ENCODE measurements at regions not wholly inside any gene's neighbourhood (a gene's known extent, or its start where the extent isn't known, plus 50 kb on each side); places are given as distances from the start of the nearest gene placed in this dataset.

DNA sequence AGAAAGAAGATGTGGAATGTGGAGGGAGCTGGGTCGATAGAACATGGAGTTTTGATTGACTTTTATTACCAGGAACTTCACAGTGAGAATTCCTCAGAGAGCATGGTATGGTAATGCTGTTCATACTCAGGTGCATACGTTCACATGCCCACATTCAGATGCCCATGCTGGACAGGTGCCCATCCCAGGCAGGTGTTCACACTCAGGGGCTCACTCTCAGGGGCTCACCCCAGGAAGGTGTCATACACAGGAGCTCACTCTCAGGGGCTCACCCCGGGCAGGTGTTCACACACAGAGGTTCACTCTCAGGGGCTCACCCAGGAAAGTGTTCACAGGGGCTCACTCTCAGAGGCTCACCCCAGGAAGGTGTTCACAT, 360.0 kb upstream of the SFSWAP start (continued):
- TF ChIP-seq, protein P1, sequence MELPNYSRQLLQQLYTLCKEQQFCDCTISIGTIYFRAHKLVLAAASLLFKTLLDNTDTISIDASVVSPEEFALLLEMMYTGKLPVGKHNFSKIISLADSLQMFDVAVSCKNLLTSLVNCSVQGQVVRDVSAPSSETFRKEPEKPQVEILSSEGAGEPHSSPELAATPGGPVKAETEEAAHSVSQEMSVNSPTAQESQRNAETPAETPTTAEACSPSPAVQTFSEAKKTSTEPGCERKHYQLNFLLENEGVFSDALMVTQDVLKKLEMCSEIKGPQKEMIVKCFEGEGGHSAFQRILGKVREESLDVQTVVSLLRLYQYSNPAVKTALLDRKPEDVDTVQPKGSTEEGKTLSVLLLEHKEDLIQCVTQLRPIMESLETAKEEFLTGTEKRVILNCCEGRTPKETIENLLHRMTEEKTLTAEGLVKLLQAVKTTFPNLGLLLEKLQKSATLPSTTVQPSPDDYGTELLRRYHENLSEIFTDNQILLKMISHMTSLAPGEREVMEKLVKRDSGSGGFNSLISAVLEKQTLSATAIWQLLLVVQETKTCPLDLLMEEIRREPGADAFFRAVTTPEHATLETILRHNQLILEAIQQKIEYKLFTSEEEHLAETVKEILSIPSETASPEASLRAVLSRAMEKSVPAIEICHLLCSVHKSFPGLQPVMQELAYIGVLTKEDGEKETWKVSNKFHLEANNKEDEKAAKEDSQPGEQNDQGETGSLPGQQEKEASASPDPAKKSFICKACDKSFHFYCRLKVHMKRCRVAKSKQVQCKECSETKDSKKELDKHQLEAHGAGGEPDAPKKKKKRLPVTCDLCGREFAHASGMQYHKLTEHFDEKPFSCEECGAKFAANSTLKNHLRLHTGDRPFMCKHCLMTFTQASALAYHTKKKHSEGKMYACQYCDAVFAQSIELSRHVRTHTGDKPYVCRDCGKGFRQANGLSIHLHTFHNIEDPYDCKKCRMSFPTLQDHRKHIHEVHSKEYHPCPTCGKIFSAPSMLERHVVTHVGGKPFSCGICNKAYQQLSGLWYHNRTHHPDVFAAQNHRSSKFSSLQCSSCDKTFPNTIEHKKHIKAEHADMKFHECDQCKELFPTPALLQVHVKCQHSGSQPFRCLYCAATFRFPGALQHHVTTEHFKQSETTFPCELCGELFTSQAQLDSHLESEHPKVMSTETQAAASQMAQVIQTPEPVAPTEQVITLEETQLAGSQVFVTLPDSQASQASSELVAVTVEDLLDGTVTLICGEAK (IDR thresholded peaks at IDR 0.05): peak; percentile 25
- TF ChIP-seq, protein P1 (CRISPR knock-in tag; IDR thresholded peaks at IDR 0.05): no peak
- 0 out of 2 replicates have a peak, but pooled peaks have one; percentile 77 for TF ChIP-seq NFRKB (IDR thresholded peaks at IDR 0.05; ENCODE audit: low read depth)
- no peak for TF ChIP-seq SP1 (CRISPR knock-in tag; IDR thresholded peaks at IDR 0.05)
- TF ChIP-seq, protein P2, sequence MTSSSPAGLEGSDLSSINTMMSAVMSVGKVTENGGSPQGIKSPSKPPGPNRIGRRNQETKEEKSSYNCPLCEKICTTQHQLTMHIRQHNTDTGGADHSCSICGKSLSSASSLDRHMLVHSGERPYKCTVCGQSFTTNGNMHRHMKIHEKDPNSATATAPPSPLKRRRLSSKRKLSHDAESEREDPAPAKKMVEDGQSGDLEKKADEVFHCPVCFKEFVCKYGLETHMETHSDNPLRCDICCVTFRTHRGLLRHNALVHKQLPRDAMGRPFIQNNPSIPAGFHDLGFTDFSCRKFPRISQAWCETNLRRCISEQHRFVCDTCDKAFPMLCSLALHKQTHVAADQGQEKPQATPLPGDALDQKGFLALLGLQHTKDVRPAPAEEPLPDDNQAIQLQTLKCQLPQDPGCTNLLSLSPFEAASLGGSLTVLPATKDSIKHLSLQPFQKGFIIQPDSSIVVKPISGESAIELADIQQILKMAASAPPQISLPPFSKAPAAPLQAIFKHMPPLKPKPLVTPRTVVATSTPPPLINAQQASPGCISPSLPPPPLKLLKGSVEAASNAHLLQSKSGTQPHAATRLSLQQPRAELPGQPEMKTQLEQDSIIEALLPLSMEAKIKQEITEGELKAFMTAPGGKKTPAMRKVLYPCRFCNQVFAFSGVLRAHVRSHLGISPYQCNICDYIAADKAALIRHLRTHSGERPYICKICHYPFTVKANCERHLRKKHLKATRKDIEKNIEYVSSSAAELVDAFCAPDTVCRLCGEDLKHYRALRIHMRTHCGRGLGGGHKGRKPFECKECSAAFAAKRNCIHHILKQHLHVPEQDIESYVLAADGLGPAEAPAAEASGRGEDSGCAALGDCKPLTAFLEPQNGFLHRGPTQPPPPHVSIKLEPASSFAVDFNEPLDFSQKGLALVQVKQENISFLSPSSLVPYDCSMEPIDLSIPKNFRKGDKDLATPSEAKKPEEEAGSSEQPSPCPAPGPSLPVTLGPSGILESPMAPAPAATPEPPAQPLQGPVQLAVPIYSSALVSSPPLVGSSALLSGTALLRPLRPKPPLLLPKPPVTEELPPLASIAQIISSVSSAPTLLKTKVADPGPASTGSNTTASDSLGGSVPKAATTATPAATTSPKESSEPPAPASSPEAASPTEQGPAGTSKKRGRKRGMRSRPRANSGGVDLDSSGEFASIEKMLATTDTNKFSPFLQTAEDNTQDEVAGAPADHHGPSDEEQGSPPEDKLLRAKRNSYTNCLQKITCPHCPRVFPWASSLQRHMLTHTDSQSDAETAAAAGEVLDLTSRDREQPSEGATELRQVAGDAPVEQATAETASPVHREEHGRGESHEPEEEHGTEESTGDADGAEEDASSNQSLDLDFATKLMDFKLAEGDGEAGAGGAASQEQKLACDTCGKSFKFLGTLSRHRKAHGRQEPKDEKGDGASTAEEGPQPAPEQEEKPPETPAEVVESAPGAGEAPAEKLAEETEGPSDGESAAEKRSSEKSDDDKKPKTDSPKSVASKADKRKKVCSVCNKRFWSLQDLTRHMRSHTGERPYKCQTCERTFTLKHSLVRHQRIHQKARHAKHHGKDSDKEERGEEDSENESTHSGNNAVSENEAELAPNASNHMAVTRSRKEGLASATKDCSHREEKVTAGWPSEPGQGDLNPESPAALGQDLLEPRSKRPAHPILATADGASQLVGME (CRISPR knock-in tag; IDR thresholded peaks at IDR 0.05): no peak
- TF ChIP-seq ZKSCAN8 (CRISPR knock-in tag; IDR thresholded peaks at IDR 0.05): 0 out of 2 replicates have a peak, but pooled peaks have one; percentile 25
- TF ChIP-seq HMG20B (CRISPR knock-in tag; IDR thresholded peaks at IDR 0.05): no peak
- no peak for TF ChIP-seq GABPB2 (CRISPR knock-in tag; conservative IDR thresholded peaks at IDR 0.05)
- TF ChIP-seq SMAD1 (IDR thresholded peaks at IDR 0.05; ENCODE audit: low read depth, low read length, partially characterized antibody): no peak
- no peak for TF ChIP-seq ZNF347 (CRISPR knock-in tag; IDR thresholded peaks at IDR 0.05; ENCODE audit: low read depth)
- TF ChIP-seq, protein P3, sequence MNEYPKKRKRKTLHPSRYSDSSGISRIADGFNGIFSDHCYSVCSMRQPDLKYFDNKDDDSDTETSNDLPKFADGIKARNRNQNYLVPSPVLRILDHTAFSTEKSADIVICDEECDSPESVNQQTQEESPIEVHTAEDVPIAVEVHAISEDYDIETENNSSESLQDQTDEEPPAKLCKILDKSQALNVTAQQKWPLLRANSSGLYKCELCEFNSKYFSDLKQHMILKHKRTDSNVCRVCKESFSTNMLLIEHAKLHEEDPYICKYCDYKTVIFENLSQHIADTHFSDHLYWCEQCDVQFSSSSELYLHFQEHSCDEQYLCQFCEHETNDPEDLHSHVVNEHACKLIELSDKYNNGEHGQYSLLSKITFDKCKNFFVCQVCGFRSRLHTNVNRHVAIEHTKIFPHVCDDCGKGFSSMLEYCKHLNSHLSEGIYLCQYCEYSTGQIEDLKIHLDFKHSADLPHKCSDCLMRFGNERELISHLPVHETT (CRISPR knock-in tag; conservative IDR thresholded peaks at IDR 0.05 in 1 of 2, IDR thresholded peaks at IDR 0.05 in 1 of 2): 0 out of 4 replicates have a peak, but pooled peaks of 1 of the 2 experiments have one; percentile 13
- 0 out of 2 replicates have a peak, but pooled peaks have one; percentile 38 for TF ChIP-seq ZFX (CRISPR knock-in tag; IDR thresholded peaks at IDR 0.05)
